ENCODE measurements at regions not wholly inside any gene's neighbourhood (a gene's known extent, or its start where the extent isn't known, plus 50 kb on each side); places are given as distances from the start of the nearest gene placed in this dataset.
"Not testable (repeated sequence)": the region's sequence is repeated elsewhere in the genome, so short reads cannot be mapped to it uniquely, and the experiment has no call there.

DNA sequence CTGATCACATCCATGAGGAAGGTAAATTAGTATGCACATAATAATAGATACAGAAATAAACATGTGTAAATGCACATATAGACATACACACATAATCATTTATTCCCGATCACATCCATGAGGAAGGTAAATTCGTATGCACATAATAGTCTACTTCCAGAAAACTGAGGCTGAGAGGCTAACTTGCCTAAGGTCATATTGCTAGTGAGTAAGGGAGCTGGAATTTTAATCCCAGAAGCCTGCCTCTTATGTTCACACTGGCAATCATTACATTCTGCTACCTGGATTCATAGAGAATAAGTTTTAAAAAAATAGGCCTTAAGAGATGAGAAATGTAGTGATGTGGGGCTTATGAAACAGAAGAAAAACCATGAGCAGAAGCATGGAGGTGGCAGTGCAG, 716.3 kb downstream of the BRINP1 start:
- no peak overlapping the region for H3K4me3 ChIP-seq (ENCODE audit: low read length)
- no peak for DNase-seq (ENCODE audit: low read depth)
- TF ChIP-seq, protein P1, sequence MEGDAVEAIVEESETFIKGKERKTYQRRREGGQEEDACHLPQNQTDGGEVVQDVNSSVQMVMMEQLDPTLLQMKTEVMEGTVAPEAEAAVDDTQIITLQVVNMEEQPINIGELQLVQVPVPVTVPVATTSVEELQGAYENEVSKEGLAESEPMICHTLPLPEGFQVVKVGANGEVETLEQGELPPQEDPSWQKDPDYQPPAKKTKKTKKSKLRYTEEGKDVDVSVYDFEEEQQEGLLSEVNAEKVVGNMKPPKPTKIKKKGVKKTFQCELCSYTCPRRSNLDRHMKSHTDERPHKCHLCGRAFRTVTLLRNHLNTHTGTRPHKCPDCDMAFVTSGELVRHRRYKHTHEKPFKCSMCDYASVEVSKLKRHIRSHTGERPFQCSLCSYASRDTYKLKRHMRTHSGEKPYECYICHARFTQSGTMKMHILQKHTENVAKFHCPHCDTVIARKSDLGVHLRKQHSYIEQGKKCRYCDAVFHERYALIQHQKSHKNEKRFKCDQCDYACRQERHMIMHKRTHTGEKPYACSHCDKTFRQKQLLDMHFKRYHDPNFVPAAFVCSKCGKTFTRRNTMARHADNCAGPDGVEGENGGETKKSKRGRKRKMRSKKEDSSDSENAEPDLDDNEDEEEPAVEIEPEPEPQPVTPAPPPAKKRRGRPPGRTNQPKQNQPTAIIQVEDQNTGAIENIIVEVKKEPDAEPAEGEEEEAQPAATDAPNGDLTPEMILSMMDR (conservative IDR thresholded peaks at IDR 0.05; ENCODE audit: low read length), result no peak

DNA sequence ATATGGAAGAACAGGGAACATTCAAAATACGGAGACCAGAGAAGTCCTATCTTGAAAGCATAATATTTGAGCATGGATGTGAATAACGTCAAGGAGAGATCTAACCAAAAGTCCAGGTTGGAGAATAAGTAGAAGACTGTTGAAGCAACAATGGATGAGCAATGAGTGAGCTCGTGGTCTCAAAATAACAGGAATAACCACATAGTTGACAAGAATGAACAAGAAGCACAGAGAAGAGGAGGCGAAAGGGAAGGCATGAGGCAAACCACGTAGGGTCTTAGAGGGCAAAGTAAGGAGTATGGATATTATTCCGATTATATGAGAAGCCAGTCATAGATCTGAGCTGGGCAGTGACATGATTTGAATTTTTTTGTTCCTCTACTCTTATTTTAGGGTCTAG, 710.2 kb downstream of the BRINP1 start:
- H3K4me3 ChIP-seq (ENCODE audit: low read length), result no peak overlapping the region
- TF ChIP-seq, protein P1 (conservative IDR thresholded peaks at IDR 0.05; ENCODE audit: low read length), result no peak
- no peak for DNase-seq (ENCODE audit: low read depth)

DNA sequence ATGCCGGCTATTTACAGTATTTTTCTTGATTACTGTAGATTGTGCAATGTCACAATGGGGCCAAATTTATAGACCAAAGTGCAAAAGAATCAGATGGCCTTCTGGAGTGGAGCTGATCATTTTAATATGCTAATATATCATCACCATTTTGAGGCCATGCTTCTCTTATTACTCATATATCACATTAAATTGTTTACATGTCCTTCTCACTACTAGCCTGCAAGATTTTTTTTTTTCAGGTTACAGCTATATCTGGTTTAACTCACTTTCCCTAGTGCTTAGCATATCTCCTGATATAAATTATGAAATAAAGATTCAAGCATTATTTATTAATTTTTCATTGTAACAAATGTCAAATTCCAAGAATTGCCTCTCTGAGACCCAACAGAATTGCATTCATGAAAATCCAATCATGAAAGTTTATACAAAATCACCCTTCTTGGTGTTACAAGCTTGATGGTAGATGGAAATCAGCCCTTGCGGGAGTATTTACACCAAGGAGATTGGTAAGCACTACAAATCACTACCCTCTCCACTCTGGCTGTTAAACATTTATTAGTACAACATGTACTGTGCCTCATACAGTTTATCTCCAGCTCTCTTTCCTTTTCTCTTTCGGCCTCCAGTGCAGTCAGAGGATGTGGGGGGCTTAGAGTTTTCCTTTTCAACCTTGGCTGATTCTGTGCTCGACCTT, 703.9 kb downstream of the BRINP1 start:
- TF ChIP-seq, protein P1 (conservative IDR thresholded peaks at IDR 0.05; ENCODE audit: low read length), result no peak
- H3K4me3 ChIP-seq (ENCODE audit: low read length), result no peak overlapping the region
- DNase-seq (ENCODE audit: low read depth), result no peak

DNA sequence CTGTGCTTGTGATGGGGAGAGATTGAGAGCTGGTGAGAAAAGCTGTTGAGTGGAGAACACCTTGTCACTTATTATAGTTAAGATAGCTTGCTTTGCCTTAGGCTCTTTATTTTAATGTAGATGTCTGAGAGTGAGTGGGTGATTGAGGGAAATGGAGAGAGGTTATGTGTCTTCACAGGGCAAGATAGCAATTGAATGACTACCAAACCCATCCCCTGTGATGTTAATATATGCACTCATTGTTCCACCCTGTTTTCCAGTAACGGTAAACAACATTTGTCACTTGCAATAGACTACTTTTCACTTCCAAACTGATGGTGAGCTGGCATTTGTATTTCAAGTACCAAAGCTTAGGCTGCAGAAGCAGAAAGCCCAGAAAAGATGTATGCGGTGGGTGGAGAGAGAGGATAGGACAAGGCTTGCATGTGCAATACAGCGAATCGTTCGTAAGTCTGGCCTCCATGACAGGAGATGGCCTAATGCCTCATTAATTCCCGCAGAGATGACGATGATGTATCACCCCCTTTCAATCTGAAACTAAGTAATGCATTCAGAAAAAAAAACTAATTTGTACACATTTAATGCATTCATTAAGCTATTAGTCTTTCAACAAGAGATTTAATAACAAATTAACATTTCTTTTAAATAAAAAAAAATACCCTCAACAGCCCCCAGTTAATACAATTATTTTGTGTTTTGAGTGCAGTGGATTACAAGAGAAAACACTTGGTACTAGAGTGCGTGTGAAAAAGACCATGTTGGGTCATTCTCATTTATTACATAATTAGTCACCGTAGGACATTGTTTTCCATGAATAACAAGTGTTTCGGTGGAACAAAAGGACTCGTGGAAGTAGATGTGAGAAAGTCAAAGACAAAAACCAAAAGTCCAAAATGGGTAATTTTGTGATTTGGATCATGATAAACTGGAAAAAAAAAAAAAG, 699.0 kb downstream of the BRINP1 start:
- TF ChIP-seq, protein P1 (conservative IDR thresholded peaks at IDR 0.05; ENCODE audit: low read length), result no peak
- H3K4me3 ChIP-seq (ENCODE audit: low read length), result no peak overlapping the region
- no peak for DNase-seq (ENCODE audit: low read depth)

DNA sequence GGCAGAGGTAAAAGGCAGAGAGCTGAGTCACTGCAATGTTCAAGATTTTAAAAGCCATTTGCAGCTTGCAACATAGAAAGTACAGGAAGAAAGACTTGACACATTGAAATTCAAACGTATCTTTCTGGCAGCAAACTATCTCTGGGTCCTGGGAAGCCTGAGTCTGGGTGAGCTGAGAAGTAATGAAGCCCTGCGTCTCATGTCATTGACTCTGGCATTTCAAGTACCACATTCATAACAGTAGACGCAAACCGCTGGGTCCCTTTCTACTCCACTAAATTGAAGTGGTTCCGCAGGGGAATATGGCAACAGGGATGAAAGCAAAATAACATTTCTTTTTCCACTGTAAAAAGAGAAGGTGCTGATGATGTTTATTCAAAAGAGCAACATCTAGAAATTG, 694.3 kb downstream of the BRINP1 start:
- DNase-seq (ENCODE audit: low read depth), result no peak
- no peak overlapping the region for H3K4me3 ChIP-seq (ENCODE audit: low read length)
- TF ChIP-seq, protein P1 (conservative IDR thresholded peaks at IDR 0.05; ENCODE audit: low read length), result no peak

DNA sequence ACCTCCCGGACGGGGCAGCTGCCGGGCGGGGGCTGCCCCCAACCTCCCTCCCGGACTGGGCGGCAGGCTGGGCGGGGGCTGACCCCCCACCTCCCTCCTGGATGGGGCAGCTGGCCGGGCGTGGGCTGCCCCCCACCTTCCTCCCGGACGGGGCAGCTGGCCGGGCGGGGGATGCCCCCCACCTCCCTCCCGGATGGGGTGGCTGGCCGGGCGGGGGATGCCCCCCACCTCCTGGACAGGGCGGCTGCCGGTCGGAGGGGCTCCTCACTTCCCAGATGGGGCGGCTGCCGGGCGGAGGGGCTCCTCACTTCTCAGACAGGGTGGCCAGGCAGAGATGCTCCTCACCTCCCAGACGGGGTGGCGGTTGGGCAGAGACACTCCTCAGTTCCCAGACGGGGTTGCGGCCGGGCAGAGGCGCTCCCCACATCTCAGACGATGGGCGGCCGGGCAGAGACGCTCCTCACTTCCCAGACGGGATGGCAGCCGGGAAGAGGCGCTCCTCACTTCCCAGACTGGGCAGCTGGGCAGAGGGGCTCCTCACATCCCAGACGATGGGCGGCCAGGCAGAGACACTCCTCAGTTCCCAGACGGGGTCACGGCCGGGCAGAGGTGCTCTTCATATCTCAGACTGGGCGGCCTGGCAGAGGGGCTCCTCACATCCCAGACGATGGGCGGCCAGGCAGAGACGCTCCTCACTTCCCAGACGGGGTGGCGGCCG, 691.1 kb downstream of the BRINP1 start:
- H3K4me3 ChIP-seq (ENCODE audit: low read length); DNase-seq (ENCODE audit: low read depth): not testable (repeated sequence)

DNA sequence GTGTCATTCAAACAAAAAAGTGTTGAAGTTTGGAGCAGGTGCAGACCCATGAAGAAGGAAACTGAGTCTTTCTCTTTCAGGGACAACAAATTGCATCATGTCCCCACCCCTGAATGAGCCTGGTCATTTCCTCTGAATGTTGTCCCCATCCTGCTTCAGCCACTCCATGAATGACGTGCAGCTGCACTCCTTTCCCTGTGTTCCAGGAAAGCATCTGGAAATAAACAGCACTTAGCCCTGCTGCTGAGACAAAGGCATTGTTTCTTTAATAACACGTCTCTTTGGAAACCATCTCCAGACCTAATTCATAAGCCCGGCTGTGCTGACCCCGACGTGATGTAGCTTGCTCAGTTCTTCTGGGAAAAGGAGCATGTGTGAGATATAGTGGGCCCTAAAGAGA, 682.3 kb downstream of the BRINP1 start:
- no peak overlapping the region for H3K4me3 ChIP-seq (ENCODE audit: low read length)
- TF ChIP-seq, protein P1 (conservative IDR thresholded peaks at IDR 0.05; ENCODE audit: low read length), result no peak
- no peak for DNase-seq (ENCODE audit: low read depth)

Measured in AG10803 (cell line).